ENCODE measurements at regions not wholly inside any gene's neighbourhood (a gene's known extent, or its start where the extent isn't known, plus 50 kb on each side); places are given as distances from the start of the nearest gene placed in this dataset.

DNA sequence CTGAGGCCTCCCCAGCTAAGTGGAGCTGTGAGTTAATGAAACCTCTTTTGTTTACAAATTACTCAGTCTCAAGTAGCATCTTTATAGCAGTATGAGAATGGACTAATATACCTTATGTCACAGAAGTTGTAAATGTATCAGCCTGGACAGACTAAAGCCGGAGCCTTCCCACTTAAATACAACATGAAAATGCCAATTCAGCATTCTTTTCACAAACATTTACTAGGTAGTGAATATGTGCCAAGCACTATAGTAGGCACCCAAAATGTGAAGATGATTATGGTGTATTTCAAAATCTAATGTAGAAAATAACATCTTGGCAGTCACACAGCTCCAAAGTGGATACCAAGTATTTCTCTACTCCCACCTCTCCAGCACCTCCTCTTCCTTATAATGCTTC lies 693.0 kb downstream of the KCNJ2 start:
- TF ChIP-seq CTCF (conservative IDR thresholded peaks at IDR 0.05) (no peak), ZFX (IDR thresholded peaks at IDR 0.05) (no peak)
